ENCODE measurements at regions not wholly inside any gene's neighbourhood (a gene's known extent, or its start where the extent isn't known, plus 50 kb on each side); places are given as distances from the start of the nearest gene placed in this dataset.

DNA sequence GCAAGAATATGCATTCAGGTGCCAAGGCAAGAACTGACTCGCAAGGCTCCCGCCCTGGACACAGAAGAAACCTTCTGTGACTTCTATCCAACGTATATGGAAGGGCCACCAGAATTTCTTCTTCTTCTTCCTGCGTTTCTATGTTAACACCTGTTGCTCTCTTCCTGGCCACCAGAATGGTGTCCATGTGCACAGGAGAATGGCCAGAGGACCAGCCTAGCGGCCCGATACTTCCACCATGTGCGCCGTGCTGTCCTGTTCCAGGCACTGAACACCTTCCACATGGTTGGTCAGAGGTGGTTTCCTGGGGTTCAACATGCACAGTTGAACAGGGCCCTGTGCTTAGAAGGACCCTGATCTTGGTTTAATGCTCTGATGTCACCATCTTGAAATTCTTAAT lies 455.8 kb downstream of the BCL11B start:
- no peaks in the 10 kb centered on the region for H3K79me1 ChIP-seq (ENCODE audit: low read depth, low read length)
- peaks cover 0 to 4% of the 10 kb centered on the region in 2 donors for H3K4me1 ChIP-seq (ENCODE audit: control insufficient read depth in 2 of 2, insufficient read depth in 1 of 2, low read depth in 1 of 2, low read length in 2 of 2)
- no peak overlapping the region for H3K23ac ChIP-seq (ENCODE audit: low read depth, low read length, poor library complexity)
- H3K36me3 ChIP-seq (replicated peaks in 1 of 2; ENCODE audit: control insufficient read depth in 2 of 2, insufficient read depth in 2 of 2, low read length in 2 of 2): no peaks in the 10 kb centered on the region
- DNase-seq (ENCODE audit: low spot score): no peak
- H3K4me2 ChIP-seq (ENCODE audit: insufficient read depth, low read length, poor library complexity, severe bottlenecking): no peak overlapping the region
- no peak overlapping the region for H3K9ac ChIP-seq (ENCODE audit: low read depth, low read length, poor library complexity)
- no peak overlapping the region for H2BK120ac ChIP-seq (ENCODE audit: low read depth, low read length)
- no peak overlapping the region for H4K8ac ChIP-seq (ENCODE audit: low read depth, low read length)
- H2AK5ac ChIP-seq (ENCODE audit: low read depth, low read length): no peak overlapping the region
- no peak overlapping the region for H3K14ac ChIP-seq (ENCODE audit: low read length)
- no peak overlapping the region for H4K91ac ChIP-seq (ENCODE audit: low read depth, low read length, poor library complexity)
- H3K27me3 ChIP-seq (ENCODE audit: control insufficient read depth in 3 of 3, insufficient read depth in 3 of 3, low read depth in 1 of 3, low read length in 3 of 3): no peaks in the 10 kb centered on the region
- H2BK5ac ChIP-seq (ENCODE audit: low read length): no peak overlapping the region
- H3K27ac ChIP-seq (replicated peaks; ENCODE audit: low read length): no peak overlapping the region
- H2AFZ ChIP-seq (ENCODE audit: low read length): no peak overlapping the region
- no peak overlapping the region for H2BK15ac ChIP-seq (ENCODE audit: low read length)
- no peak overlapping the region for H3K4ac ChIP-seq (ENCODE audit: low read length)
- WGBS, 2 donors (ENCODE audit: extremely low coverage in 2 of 2, insufficient read length in 2 of 2, insufficient replicate concordance in 1 of 2): no CpG with 5 or more reads among the region's 8 CpGs
- H3K4me3 ChIP-seq (ENCODE audit: low read length in 2 of 2): no peak overlapping the region
- no peak overlapping the region for H3K18ac ChIP-seq (ENCODE audit: low read length)
- H3K9me3 ChIP-seq (replicated peaks in 1 of 2; ENCODE audit: control insufficient read depth in 2 of 2, insufficient read depth in 1 of 2, low read depth in 1 of 2, low read length in 2 of 2): no peaks in the 10 kb centered on the region
- no peak overlapping the region for H2BK12ac ChIP-seq (ENCODE audit: low read length)

DNA sequence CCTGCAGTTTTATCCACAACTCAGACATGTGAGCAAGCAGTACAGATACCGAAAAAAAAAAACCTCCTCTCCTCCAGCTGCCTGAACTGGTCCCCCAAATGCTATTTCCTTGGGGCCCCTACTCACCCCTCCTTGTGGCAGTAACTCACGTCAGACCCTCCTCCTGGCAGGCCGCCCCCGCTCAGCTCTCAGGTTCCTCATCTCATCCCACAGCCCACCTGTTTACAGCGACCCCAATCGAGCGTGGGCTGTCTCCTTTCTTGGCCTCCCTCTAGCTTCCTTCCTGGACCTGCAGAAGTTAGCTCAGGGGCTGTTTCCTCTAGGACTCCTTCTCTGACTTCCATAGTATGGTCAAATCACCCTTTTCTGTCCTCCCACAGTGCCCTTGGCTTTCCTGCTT lies 455.3 kb downstream of the BCL11B start:
- Histone ChIP-seq H3K4me2 (ENCODE audit: insufficient read depth, low read length, poor library complexity, severe bottlenecking) (no peak overlapping the region), H2BK120ac (ENCODE audit: low read depth, low read length) (no peak overlapping the region), H3K27ac (replicated peaks; ENCODE audit: low read length) (no peak overlapping the region), H2BK5ac (ENCODE audit: low read length) (no peak overlapping the region), H4K91ac (ENCODE audit: low read depth, low read length, poor library complexity) (no peak overlapping the region), H3K4me3 (ENCODE audit: low read length in 2 of 2) (no peak overlapping the region), H3K9me3 (replicated peaks in 1 of 2; ENCODE audit: control insufficient read depth in 2 of 2, insufficient read depth in 1 of 2, low read depth in 1 of 2, low read length in 2 of 2) (no peaks in the 10 kb centered on the region), H3K23ac (ENCODE audit: low read depth, low read length, poor library complexity) (no peak overlapping the region), H3K4me1 (ENCODE audit: control insufficient read depth in 2 of 2, insufficient read depth in 1 of 2, low read depth in 1 of 2, low read length in 2 of 2) (peaks cover 0 to 4% of the 10 kb centered on the region in 2 donors), H3K27me3 (ENCODE audit: control insufficient read depth in 3 of 3, insufficient read depth in 3 of 3, low read depth in 1 of 3, low read length in 3 of 3) (no peaks in the 10 kb centered on the region), H3K79me1 (ENCODE audit: low read depth, low read length) (no peaks in the 10 kb centered on the region), H3K9ac (ENCODE audit: low read depth, low read length, poor library complexity) (no peak overlapping the region), H3K4ac (ENCODE audit: low read length) (no peak overlapping the region), H4K8ac (ENCODE audit: low read depth, low read length) (peak overlapping the region; percentile 9), H2BK12ac (ENCODE audit: low read length) (no peak overlapping the region), H2AFZ (ENCODE audit: low read length) (no peak overlapping the region), H2BK15ac (ENCODE audit: low read length) (no peak overlapping the region), H3K36me3 (replicated peaks in 1 of 2; ENCODE audit: control insufficient read depth in 2 of 2, insufficient read depth in 2 of 2, low read length in 2 of 2) (no peaks in the 10 kb centered on the region), H2AK5ac (ENCODE audit: low read depth, low read length) (no peak overlapping the region), H3K18ac (ENCODE audit: low read length) (no peak overlapping the region), H3K14ac (ENCODE audit: low read length) (no peak overlapping the region)
- DNase-seq (ENCODE audit: low spot score): no peak
- no CpG with 5 or more reads among the region's 7 CpGs for WGBS, 2 donors (ENCODE audit: extremely low coverage in 2 of 2, insufficient read length in 2 of 2, insufficient replicate concordance in 1 of 2)

DNA sequence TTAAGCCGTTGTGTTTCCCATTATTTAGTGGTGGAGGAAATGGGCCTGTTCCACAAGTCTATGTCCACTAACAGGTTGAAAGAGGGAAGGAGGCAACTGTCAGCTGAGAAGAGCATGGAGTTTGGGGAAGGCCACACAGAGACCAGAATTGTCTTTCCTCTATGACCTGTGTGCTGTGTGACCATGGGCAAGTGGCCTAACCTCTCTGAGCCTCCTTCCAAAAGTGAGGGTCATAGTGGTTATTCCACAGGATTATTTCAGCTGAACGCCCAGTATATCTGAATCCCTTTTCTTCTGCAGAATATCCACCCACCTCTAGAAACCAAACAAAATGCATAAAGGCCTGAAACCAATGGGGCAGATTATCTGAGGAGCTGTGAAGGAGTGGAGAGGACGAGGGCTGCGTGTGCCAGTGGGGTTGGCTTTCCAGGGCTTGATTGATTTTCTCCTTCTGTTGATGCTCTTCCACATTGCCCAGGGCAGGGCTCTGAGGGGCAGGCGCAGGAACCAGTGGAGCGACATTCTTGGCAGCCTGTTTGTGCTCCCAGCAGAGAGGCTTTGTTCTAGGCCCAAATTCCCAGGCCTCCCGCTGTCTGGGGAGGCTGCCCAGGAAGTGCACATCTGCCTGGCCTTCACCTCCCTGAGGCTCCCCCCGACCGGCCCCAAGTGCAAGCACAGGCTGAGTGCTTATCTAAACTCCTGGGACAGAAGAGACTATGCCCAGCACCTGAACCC lies 452.7 kb downstream of the BCL11B start:
- H3K9ac ChIP-seq (ENCODE audit: low read depth, low read length, poor library complexity): no peak overlapping the region
- H4K91ac ChIP-seq (ENCODE audit: low read depth, low read length, poor library complexity): no peak overlapping the region
- H2BK15ac ChIP-seq (ENCODE audit: low read length): no peak overlapping the region
- no peak overlapping the region for H2BK5ac ChIP-seq (ENCODE audit: low read length)
- no peak overlapping the region for H2BK120ac ChIP-seq (ENCODE audit: low read depth, low read length)
- H3K4me2 ChIP-seq (ENCODE audit: insufficient read depth, low read length, poor library complexity, severe bottlenecking): no peak overlapping the region
- no peaks in the 10 kb centered on the region for H3K36me3 ChIP-seq (replicated peaks in 1 of 2; ENCODE audit: control insufficient read depth in 2 of 2, insufficient read depth in 2 of 2, low read length in 2 of 2)
- H3K14ac ChIP-seq (ENCODE audit: low read length): no peak overlapping the region
- no peak overlapping the region for H2AFZ ChIP-seq (ENCODE audit: low read length)
- WGBS, 2 donors (ENCODE audit: extremely low coverage in 2 of 2, insufficient read length in 2 of 2, insufficient replicate concordance in 1 of 2): no CpG with 5 or more reads among the region's 9 CpGs
- no peak overlapping the region for H2BK12ac ChIP-seq (ENCODE audit: low read length)
- DNase-seq (ENCODE audit: low spot score): no peak
- H3K4me3 ChIP-seq (ENCODE audit: low read length in 2 of 2): no peak overlapping the region
- H3K9me3 ChIP-seq (replicated peaks in 1 of 2; ENCODE audit: control insufficient read depth in 2 of 2, insufficient read depth in 1 of 2, low read depth in 1 of 2, low read length in 2 of 2): no peaks in the 10 kb centered on the region
- H3K4me1 ChIP-seq (ENCODE audit: control insufficient read depth in 2 of 2, insufficient read depth in 1 of 2, low read depth in 1 of 2, low read length in 2 of 2): peaks cover 0 to 4% of the 10 kb centered on the region in 2 donors
- H3K79me1 ChIP-seq (ENCODE audit: low read depth, low read length): no peaks in the 10 kb centered on the region
- no peak overlapping the region for H4K8ac ChIP-seq (ENCODE audit: low read depth, low read length)
- H3K4ac ChIP-seq (ENCODE audit: low read length): no peak overlapping the region
- H3K27me3 ChIP-seq (ENCODE audit: control insufficient read depth in 3 of 3, insufficient read depth in 3 of 3, low read depth in 1 of 3, low read length in 3 of 3): no peaks in the 10 kb centered on the region
- H2AK5ac ChIP-seq (ENCODE audit: low read depth, low read length): no peak overlapping the region
- H3K27ac ChIP-seq (replicated peaks; ENCODE audit: low read length): no peak overlapping the region
- no peak overlapping the region for H3K18ac ChIP-seq (ENCODE audit: low read length)
- H3K23ac ChIP-seq (ENCODE audit: low read depth, low read length, poor library complexity): no peak overlapping the region

DNA sequence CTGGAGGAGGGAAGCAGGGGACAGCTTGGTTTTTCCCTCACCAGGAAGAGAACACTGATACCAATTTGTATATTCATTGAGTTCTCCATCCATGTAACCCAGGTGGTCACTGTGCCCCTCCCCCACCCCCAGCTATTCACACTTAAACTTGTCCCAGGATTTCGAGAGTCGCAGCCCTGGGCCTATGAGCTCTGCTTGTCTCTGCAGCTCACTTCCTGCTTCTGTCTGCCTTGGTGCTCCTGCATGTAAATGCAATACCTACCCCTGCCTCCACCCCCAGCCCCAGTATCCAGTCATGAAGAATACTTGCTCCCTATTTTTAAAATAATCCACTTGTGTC lies 452.2 kb downstream of the BCL11B start:
- no peak overlapping the region for H3K9ac ChIP-seq (ENCODE audit: low read depth, low read length, poor library complexity)
- H3K36me3 ChIP-seq (replicated peaks in 1 of 2; ENCODE audit: control insufficient read depth in 2 of 2, insufficient read depth in 2 of 2, low read length in 2 of 2): no peaks in the 10 kb centered on the region
- H3K4ac ChIP-seq (ENCODE audit: low read length): no peak overlapping the region
- H3K27me3 ChIP-seq (ENCODE audit: control insufficient read depth in 3 of 3, insufficient read depth in 3 of 3, low read depth in 1 of 3, low read length in 3 of 3): no peaks in the 10 kb centered on the region
- no peak overlapping the region for H4K8ac ChIP-seq (ENCODE audit: low read depth, low read length)
- no peak overlapping the region for H2BK15ac ChIP-seq (ENCODE audit: low read length)
- no peaks in the 10 kb centered on the region for H3K79me1 ChIP-seq (ENCODE audit: low read depth, low read length)
- no peak overlapping the region for H2BK5ac ChIP-seq (ENCODE audit: low read length)
- no peak overlapping the region for H2AK5ac ChIP-seq (ENCODE audit: low read depth, low read length)
- WGBS, 2 donors (ENCODE audit: extremely low coverage in 2 of 2, insufficient read length in 2 of 2, insufficient replicate concordance in 1 of 2): no CpG with 5 or more reads among the region's 2 CpGs
- no peaks in the 10 kb centered on the region for H3K9me3 ChIP-seq (replicated peaks in 1 of 2; ENCODE audit: control insufficient read depth in 2 of 2, insufficient read depth in 1 of 2, low read depth in 1 of 2, low read length in 2 of 2)
- no peak overlapping the region for H3K23ac ChIP-seq (ENCODE audit: low read depth, low read length, poor library complexity)
- no peak overlapping the region for H4K91ac ChIP-seq (ENCODE audit: low read depth, low read length, poor library complexity)
- no peak overlapping the region for H3K27ac ChIP-seq (replicated peaks; ENCODE audit: low read length)
- no peak overlapping the region for H2BK120ac ChIP-seq (ENCODE audit: low read depth, low read length)
- H3K4me3 ChIP-seq (ENCODE audit: low read length in 2 of 2): no peak overlapping the region
- no peak overlapping the region for H3K18ac ChIP-seq (ENCODE audit: low read length)
- no peak overlapping the region for H3K4me2 ChIP-seq (ENCODE audit: insufficient read depth, low read length, poor library complexity, severe bottlenecking)
- no peak overlapping the region for H2BK12ac ChIP-seq (ENCODE audit: low read length)
- H3K4me1 ChIP-seq (ENCODE audit: control insufficient read depth in 2 of 2, insufficient read depth in 1 of 2, low read depth in 1 of 2, low read length in 2 of 2): peaks cover 0 to 4% of the 10 kb centered on the region in 2 donors
- H2AFZ ChIP-seq (ENCODE audit: low read length): no peak overlapping the region
- H3K14ac ChIP-seq (ENCODE audit: low read length): no peak overlapping the region
- no peak for DNase-seq (ENCODE audit: low spot score)
